GM23338 (cell line): ENCODE measurements at regions not wholly inside any gene's neighbourhood (a gene's known extent, or its start where the extent isn't known, plus 50 kb on each side); places are given as distances from the start of the nearest gene placed in this dataset.

ENCODE experiments used
- ATAC-seq: fragments of 200-7000 bp; cut with Tn5 transposase; 3 replicates; pipeline ENCODE4 v1.9.1; 2020
- DNase-seq: peaks from one replicate; pipeline ENCODE4 v3.0.0-alpha.2; 2015; ENCODE audit warnings: low spot score
- H2AFZ ChIP-seq: fragments of 200-600 bp; sonication (generic); 2 replicates; pipeline ENCODE4 v1.8.0; 2016; ENCODE audit warnings: antibody characterized with exemption, mild to moderate bottlenecking, moderate library complexity
- H3F3A ChIP-seq: fragments of 200-600 bp; sonication (generic); replicated peaks from 2 replicates; pipeline ENCODE4 v1.8.0; 2017; ENCODE audit warnings: antibody characterized with exemption, mixed run types, low read depth
- H3K27ac ChIP-seq: fragments of 200-600 bp; sonication (generic); 2 replicates; pipeline ENCODE4 v1.6.1; 2016; ENCODE audit warnings: low read depth
- H3K27me3 ChIP-seq: fragments of 200-600 bp; sonication (generic); 2 replicates; pipeline ENCODE4 v1.8.0; 2016; ENCODE audit warnings: mild to moderate bottlenecking, mixed run types, moderate library complexity; ENCODE audit not compliant: insufficient read depth
- H3K36me3 ChIP-seq: fragments of 200-600 bp; sonication (generic); 2 replicates; pipeline ENCODE4 v1.8.0; 2016; ENCODE audit warnings: mild to moderate bottlenecking; ENCODE audit not compliant: insufficient read depth
- H3K4me1 ChIP-seq: fragments of 200-600 bp; sonication (generic); 2 replicates; pipeline ENCODE4 v1.8.0; 2016; ENCODE audit warnings: mild to moderate bottlenecking, moderate library complexity; ENCODE audit not compliant: insufficient read depth
- H3K4me2 ChIP-seq: fragments of 200-600 bp; sonication (generic); 2 replicates; pipeline ENCODE4 v1.7.1; 2017; ENCODE audit warnings: mixed run types
- H3K4me3 ChIP-seq: fragments of 200-600 bp; sonication (generic); 2 replicates; pipeline ENCODE4 v1.6.1; 2016; ENCODE audit warnings: mixed run types
- H3K79me2 ChIP-seq: fragments of 200-600 bp; sonication (generic); replicated peaks from 2 replicates; pipeline ENCODE4 v1.8.0; 2017; ENCODE audit warnings: mild to moderate bottlenecking; ENCODE audit not compliant: insufficient read depth
- H3K9me2 ChIP-seq: fragments of 200-600 bp; sonication (generic); 2 replicates; pipeline ENCODE4 v1.8.0; 2017; ENCODE audit not compliant: insufficient read depth
- H4K20me1 ChIP-seq: fragments of 200-600 bp; sonication (generic); replicated peaks from 2 replicates; pipeline ENCODE4 v1.8.0; 2017; ENCODE audit warnings: mild to moderate bottlenecking; ENCODE audit not compliant: insufficient read depth
- H3K27ac Mint-ChIP-seq: 2 replicates; pipeline ENCODE4 v1.8.0; 2020; ENCODE audit warnings: inconsistent platforms, mild to moderate bottlenecking, moderate library complexity, mixed read lengths
- H3K27me3 Mint-ChIP-seq: 3 replicates; pipeline ENCODE4 v1.8.0; 2022; ENCODE audit warnings: low read depth, mild to moderate bottlenecking, moderate library complexity, mixed read lengths, inconsistent platforms; ENCODE audit not compliant: insufficient read depth, poor library complexity
- H3K36me3 Mint-ChIP-seq: 3 replicates; pipeline ENCODE4 v1.8.0; 2021; ENCODE audit warnings: low read depth, mild to moderate bottlenecking, inconsistent platforms, moderate library complexity, mixed read lengths
- H3K4me1 Mint-ChIP-seq: 3 replicates; pipeline ENCODE4 v1.8.0; 2020; ENCODE audit warnings: mild to moderate bottlenecking, inconsistent platforms, mixed read lengths
- H3K4me3 Mint-ChIP-seq: 3 replicates; pipeline ENCODE4 v1.8.0; 2021; ENCODE audit warnings: moderate library complexity, mild to moderate bottlenecking, inconsistent platforms, mixed read lengths
- H3K9me3 Mint-ChIP-seq: 3 replicates; pipeline ENCODE4 v1.8.0; 2020; ENCODE audit warnings: moderate library complexity, mild to moderate bottlenecking, inconsistent platforms, mixed read lengths
- CREB1 ChIP-seq: fragments of 250-450 bp; sonication (Bioruptor Pico); IDR thresholded peaks from 2 replicates; pipeline ENCODE4 v1.5.0; 2020; ENCODE audit warnings: low read depth, mild to moderate bottlenecking, moderate library complexity
- CTCF ChIP-seq, 2 experiments: fragments of 200-600 bp in 1 of 2; sonication (generic) in 1 of 2; conservative IDR thresholded peaks; 2 replicates each; pipeline versions ENCODE4 v1.5.1 to v1.6.1; 2016 to 2017; ENCODE audit warnings: antibody characterized with exemption in 2 of 2, low read depth in 2 of 2, mild to moderate bottlenecking in 2 of 2, moderate library complexity in 1 of 2
- EZH2 ChIP-seq: fragments of 200-600 bp; sonication (generic); IDR thresholded peaks from one replicate; pipeline ENCODE4 v1.8.0; 2017; ENCODE audit warnings: antibody characterized with exemption, mild to moderate bottlenecking, low read depth; ENCODE audit not compliant: unreplicated experiment
- EZH2phosphoT487 ChIP-seq: fragments of 200-600 bp; sonication (generic); IDR thresholded peaks from one replicate; pipeline ENCODE4 v1.8.1; 2018; ENCODE audit warnings: antibody characterized with exemption; ENCODE audit not compliant: unreplicated experiment
- JUNB ChIP-seq: IDR thresholded peaks from one replicate; pipeline ENCODE4 v1.6.1; 2016; ENCODE audit warnings: antibody characterized with exemption; ENCODE audit not compliant: unreplicated experiment
- NANOG ChIP-seq: IDR thresholded peaks from 2 replicates; pipeline ENCODE4 v1.6.1; 2016; ENCODE audit warnings: antibody characterized with exemption, borderline replicate concordance
- POLR2AphosphoS5 ChIP-seq: IDR thresholded peaks from 2 replicates; pipeline ENCODE4 v1.6.1; 2016; ENCODE audit warnings: antibody characterized with exemption, low read depth
- REST ChIP-seq: IDR thresholded peaks from one replicate; pipeline ENCODE4 v1.6.1; 2018; ENCODE audit warnings: antibody characterized with exemption; ENCODE audit not compliant: unreplicated experiment
- STAT1 ChIP-seq: IDR thresholded peaks from one replicate; pipeline ENCODE4 v1.6.1; 2016; ENCODE audit warnings: antibody characterized with exemption; ENCODE audit not compliant: unreplicated experiment
- ZNF114 ChIP-seq: fragments of 250-450 bp; sonication (Bioruptor Pico); IDR thresholded peaks from 2 replicates; pipeline ENCODE4 v1.5.0; 2020; ENCODE audit warnings: mild to moderate bottlenecking, moderate library complexity
- ZNF331 ChIP-seq: fragments of 250-450 bp; sonication (Bioruptor Pico); IDR thresholded peaks from 2 replicates; pipeline ENCODE4 v1.5.0; 2020; ENCODE audit warnings: low read depth, mild to moderate bottlenecking, moderate library complexity
- ZNF462 ChIP-seq: fragments of 250-450 bp; sonication (Bioruptor Pico); IDR thresholded peaks from 2 replicates; pipeline ENCODE4 v1.5.0; 2020; ENCODE audit warnings: mild to moderate bottlenecking, moderate library complexity
- TF ChIP-seq, protein P1 (sequence below): IDR thresholded peaks from 2 replicates; pipeline ENCODE4 v1.6.1; 2016; ENCODE audit warnings: antibody characterized with exemption

GRCh38 chr18:76573325-76574025 is 78.4 kb upstream of the ZNF516 start:
- Mint-ChIP-seq H3K9me3 (0 out of 3 replicates have a peak, but pooled peaks cover 7% of the 10 kb centered on the region), H3K4me1 (peaks cover 6% of the 10 kb centered on the region), H3K27me3 (peaks cover 7% of the 10 kb centered on the region), H3K27ac (no peak overlapping the region), H3K4me3 (no peak overlapping the region), H3K36me3 (no peaks in the 10 kb centered on the region)
- Histone ChIP-seq H3K4me1 (0 out of 2 replicates have a peak, but pooled peaks cover under 1% of the 10 kb centered on the region), H3K9me2 (no peaks in the 10 kb centered on the region), H3K4me2 (no peak overlapping the region), H2AFZ (no peak overlapping the region), H3K27ac (no peak overlapping the region), H4K20me1 (no peaks in the 10 kb centered on the region), H3K4me3 (no peak overlapping the region), H3F3A (0 out of 2 replicates have a peak, but pooled peaks cover under 1% of the 10 kb centered on the region), H3K27me3 (peaks cover 8% of the 10 kb centered on the region), H3K79me2 (no peaks in the 10 kb centered on the region), H3K36me3 (no peaks in the 10 kb centered on the region)
- ATAC-seq (no peak), DNase-seq (no peak)
- no peak for TF ChIP-seq CTCF (conservative IDR thresholded peaks at IDR 0.05; ENCODE audit: low read depth in 2 of 2)
- no peak for TF ChIP-seq CREB1 (CRISPR knock-in tag)
- TF ChIP-seq JUNB, result no peak
- no peak for TF ChIP-seq NANOG
- no peak for TF ChIP-seq ZNF331 (CRISPR knock-in tag)
- no peak for TF ChIP-seq EZH2
- TF ChIP-seq POLR2AphosphoS5, result no peak
- TF ChIP-seq ZNF462 (CRISPR knock-in tag), result no peak
- TF ChIP-seq, protein P1, sequence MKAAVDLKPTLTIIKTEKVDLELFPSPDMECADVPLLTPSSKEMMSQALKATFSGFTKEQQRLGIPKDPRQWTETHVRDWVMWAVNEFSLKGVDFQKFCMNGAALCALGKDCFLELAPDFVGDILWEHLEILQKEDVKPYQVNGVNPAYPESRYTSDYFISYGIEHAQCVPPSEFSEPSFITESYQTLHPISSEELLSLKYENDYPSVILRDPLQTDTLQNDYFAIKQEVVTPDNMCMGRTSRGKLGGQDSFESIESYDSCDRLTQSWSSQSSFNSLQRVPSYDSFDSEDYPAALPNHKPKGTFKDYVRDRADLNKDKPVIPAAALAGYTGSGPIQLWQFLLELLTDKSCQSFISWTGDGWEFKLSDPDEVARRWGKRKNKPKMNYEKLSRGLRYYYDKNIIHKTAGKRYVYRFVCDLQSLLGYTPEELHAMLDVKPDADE, result no peak
- no peak for TF ChIP-seq STAT1
- no peak for TF ChIP-seq REST
- no peak for TF ChIP-seq ZNF114
- TF ChIP-seq EZH2phosphoT487, result no peak
